Activated gamma-delta T cell treated with Interleukin-2 at 50 U/mL for 16 hours (primary cell): ENCODE measurements at regions not wholly inside any gene's neighbourhood (a gene's known extent, or its start where the extent isn't known, plus 50 kb on each side); places are given as distances from the start of the nearest gene placed in this dataset.

Experiments used
- DNase-seq: peaks from one replicate; pipeline ENCODE4 v3.0.0-alpha.2; 2020

GRCh38 chr15:96089405-96090058 lies 241.0 kb upstream of the NR2F2 start:
- DNase-seq, result no peak

GRCh38 chr15:96092186-96092585 lies 238.3 kb upstream of the NR2F2 start:
- DNase-seq, result no peak

- DNase-seq, result no peak
Measured at GRCh38 chr15:96093063-96093462, 237.4 kb upstream of the NR2F2 start.

GRCh38 chr15:96097661-96098060 lies 232.8 kb upstream of the NR2F2 start:
- DNase-seq, result no peak

- DNase-seq, result no peak
Measured at GRCh38 chr15:96102631-96103030, 227.9 kb upstream of the NR2F2 start.

- DNase-seq, result no peak
Measured at GRCh38 chr15:96106181-96106580, 224.3 kb upstream of the NR2F2 start.

GRCh38 chr15:96106628-96107027 lies 223.9 kb upstream of the NR2F2 start:
- DNase-seq, result no peak

- DNase-seq, result no peak
Measured at GRCh38 chr15:96107916-96108315, 222.6 kb upstream of the NR2F2 start.

GRCh38 chr15:96108405-96108804 lies 222.1 kb upstream of the NR2F2 start:
- DNase-seq, result no peak

- DNase-seq, result no peak
Measured at GRCh38 chr15:96109820-96110219, 220.7 kb upstream of the NR2F2 start.

- DNase-seq, result no peak
Measured at GRCh38 chr15:96112018-96112417, 218.5 kb upstream of the NR2F2 start.

GRCh38 chr15:96115642-96116041 lies 214.9 kb upstream of the NR2F2 start:
- DNase-seq, result no peak

- no peak for DNase-seq
Measured at GRCh38 chr15:96117270-96117669, 213.2 kb upstream of the NR2F2 start.

GRCh38 chr15:96119734-96120133 lies 210.8 kb upstream of the NR2F2 start:
- DNase-seq, result no peak

GRCh38 chr15:96121086-96121920 lies 209.2 kb upstream of the NR2F2 start:
- no peak for DNase-seq

- no peak for DNase-seq
Measured at GRCh38 chr15:96122077-96123027, 208.1 kb upstream of the NR2F2 start.

- no peak for DNase-seq
Measured at GRCh38 chr15:96123028-96123400, 207.5 kb upstream of the NR2F2 start.

GRCh38 chr15:96123630-96124187 lies 206.8 kb upstream of the NR2F2 start:
- DNase-seq, result no peak

- DNase-seq, result no peak
Measured at GRCh38 chr15:96124436-96124835, 206.1 kb upstream of the NR2F2 start.

GRCh38 chr15:96125721-96126415 lies 204.6 kb upstream of the NR2F2 start:
- DNase-seq, result no peak

GRCh38 chr15:96126859-96127258 lies 203.6 kb upstream of the NR2F2 start:
- DNase-seq, result no peak

GRCh38 chr15:96130734-96131133 lies 199.8 kb upstream of the NR2F2 start:
- DNase-seq, result no peak
